Naive thymus-derived CD8-positive, alpha-beta T cell (primary cell): ENCODE measurements at regions not wholly inside any gene's neighbourhood (a gene's known extent, or its start where the extent isn't known, plus 50 kb on each side); places are given as distances from the start of the nearest gene placed in this dataset.
"Not testable (repeated sequence)": the region's sequence is repeated elsewhere in the genome, so short reads cannot be mapped to it uniquely, and the experiment has no call there.

Source experiments
- ATAC-seq, 2 donors: fragments of 150-1000 bp; cut with Tn5 transposase in 1 of 2; sonication (Bioruptor Pico), chemical (Tn5 transposase) in 1 of 2; 1 replicate in 1 of 2; 2 replicates in 1 of 2; pipeline ENCODE4 v1.10.0; 2021; ENCODE audit warnings: mild to moderate bottlenecking in 2 of 2, moderate library complexity in 2 of 2
- POLR2A ChIA-PET: fragments of 350-600 bp; sonication (Branson Sonifier 250); formaldehyde crosslinking; loops from one replicate; lab custom pipeline; 2021; ENCODE audit warnings: antibody characterized with exemption; lab: Charles Lee
- DNase-seq, 10 donors: peaks; one replicate each; pipeline versions ENCODE4 v3.0.0 to v3.0.0-alpha.2; 2020 to 2022
- H3K27ac Mint-ChIP-seq, 10 donors: one replicate each; pipeline ENCODE4 v1.8.0; 2020 to 2022; ENCODE audit warnings: mild to moderate bottlenecking in 10 of 10, mixed read lengths in 10 of 10, moderate library complexity in 4 of 10, inconsistent platforms in 1 of 10
- H3K27me3 Mint-ChIP-seq, 5 donors: one replicate each; pipeline ENCODE4 v1.8.0; 2021 to 2022; ENCODE audit warnings: mixed read lengths in 5 of 5
- H3K36me3 Mint-ChIP-seq, 3 donors: one replicate each; pipeline ENCODE4 v1.8.0; 2020 to 2022; ENCODE audit warnings: mixed read lengths in 3 of 3, mild to moderate bottlenecking in 2 of 3, inconsistent platforms in 1 of 3
- H3K4me1 Mint-ChIP-seq, 4 donors: one replicate each; pipeline ENCODE4 v1.8.0; 2021 to 2022; ENCODE audit warnings: mixed read lengths in 4 of 4
- H3K4me3 Mint-ChIP-seq, 10 donors: one replicate each; pipeline ENCODE4 v1.8.0; 2020 to 2022; ENCODE audit warnings: mild to moderate bottlenecking in 10 of 10, mixed read lengths in 10 of 10, moderate library complexity in 6 of 10, inconsistent platforms in 1 of 10
- H3K9me3 Mint-ChIP-seq, 9 donors: one replicate each; pipeline ENCODE4 v1.8.0; 2020 to 2022; ENCODE audit warnings: mixed read lengths in 9 of 9, mild to moderate bottlenecking in 3 of 9, inconsistent platforms in 1 of 9, moderate library complexity in 1 of 9

DNA sequence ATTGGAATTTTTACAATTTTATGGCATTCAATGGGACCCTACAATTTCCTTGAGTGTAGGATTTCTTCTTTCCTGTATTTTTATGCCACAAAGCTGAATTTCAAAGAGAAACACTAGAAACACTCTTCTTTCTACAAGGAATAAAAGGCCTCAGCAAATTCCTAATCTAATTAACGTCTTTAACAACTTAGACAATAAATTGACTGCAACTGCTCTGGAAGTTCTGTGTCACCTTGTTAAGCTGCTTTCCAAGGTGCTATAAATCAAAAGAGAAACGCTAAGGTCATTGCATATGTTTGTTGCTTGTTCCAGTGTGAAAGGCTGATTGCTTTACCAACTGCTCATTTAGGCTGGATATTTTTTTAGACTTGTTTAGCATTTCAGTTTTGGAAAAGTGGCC, 182.2 kb downstream of the POLR1F start:
- no peaks in the 10 kb centered on the region for H3K36me3 Mint-ChIP-seq
- H3K4me1 Mint-ChIP-seq = no peaks in the 10 kb centered on the region
- ATAC-seq (no peak), DNase-seq (no peak)
- H3K27ac Mint-ChIP-seq = no peak overlapping the region
- H3K9me3 Mint-ChIP-seq = peaks cover 0 to 6% (median 0%) of the 10 kb centered on the region in 9 donors
- POLR2A ChIA-PET = no interaction called here
- H3K4me3 Mint-ChIP-seq = no peak overlapping the region
- peaks cover 0 to under 1% (median 0%) of the 10 kb centered on the region in 5 donors for H3K27me3 Mint-ChIP-seq

DNA sequence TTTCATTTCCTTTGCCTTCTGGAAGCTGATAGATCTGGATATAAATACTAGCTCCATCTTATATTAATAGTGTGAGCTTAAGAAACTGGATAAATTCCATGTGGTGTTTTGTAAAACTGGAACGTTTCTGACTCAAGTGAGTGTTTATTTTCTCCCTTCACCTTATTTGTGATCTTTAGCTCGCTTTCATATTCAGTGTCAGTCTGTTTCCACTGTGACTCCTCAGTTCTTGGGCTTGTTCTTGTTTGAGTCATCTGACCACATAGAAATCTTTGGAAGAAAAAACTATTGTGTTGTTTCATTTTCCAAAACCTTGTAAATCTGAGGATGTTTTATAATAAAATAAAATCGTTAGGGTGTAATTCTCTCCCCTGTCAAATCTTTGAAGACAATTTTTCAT, 186.4 kb downstream of the POLR1F start:
- peaks cover 0 to 18% (median 2%) of the 10 kb centered on the region in 9 donors for H3K9me3 Mint-ChIP-seq
- no peaks in the 10 kb centered on the region for H3K36me3 Mint-ChIP-seq
- no peak for DNase-seq
- no peaks in the 10 kb centered on the region for H3K27me3 Mint-ChIP-seq
- no peak overlapping the region for H3K27ac Mint-ChIP-seq
- H3K4me1 Mint-ChIP-seq = no peaks in the 10 kb centered on the region
- no peak overlapping the region for H3K4me3 Mint-ChIP-seq
- POLR2A ChIA-PET = no interaction called here
- ATAC-seq = no peak

DNA sequence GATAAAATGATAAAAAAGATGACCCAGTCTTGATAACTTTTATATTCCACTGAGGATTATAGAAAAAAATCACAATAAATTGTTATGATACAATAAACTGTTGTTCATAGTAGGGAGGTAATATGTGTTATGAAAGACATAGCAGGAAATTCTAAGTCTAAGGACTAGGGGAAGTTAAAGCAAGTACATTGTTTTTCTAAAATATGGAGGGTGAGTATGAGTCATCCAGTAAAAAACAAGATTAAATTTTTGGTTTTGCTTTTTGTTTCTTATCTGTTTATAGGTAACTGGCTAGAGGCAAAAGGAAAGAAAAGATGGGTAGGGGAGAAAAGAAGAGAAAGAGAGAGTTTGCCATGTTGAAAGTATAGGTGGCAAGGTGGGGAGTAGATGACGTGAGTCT, 188.4 kb downstream of the POLR1F start:
- DNase-seq (no peak), ATAC-seq (no peak)
- Mint-ChIP-seq H3K4me1 (no peaks in the 10 kb centered on the region), H3K36me3 (no peaks in the 10 kb centered on the region), H3K27me3 (no peaks in the 10 kb centered on the region), H3K27ac (no peak overlapping the region), H3K9me3 (peaks cover 0 to 18% (median 2%) of the 10 kb centered on the region in 9 donors), H3K4me3 (no peak overlapping the region)
- POLR2A ChIA-PET = no interaction called here

DNA sequence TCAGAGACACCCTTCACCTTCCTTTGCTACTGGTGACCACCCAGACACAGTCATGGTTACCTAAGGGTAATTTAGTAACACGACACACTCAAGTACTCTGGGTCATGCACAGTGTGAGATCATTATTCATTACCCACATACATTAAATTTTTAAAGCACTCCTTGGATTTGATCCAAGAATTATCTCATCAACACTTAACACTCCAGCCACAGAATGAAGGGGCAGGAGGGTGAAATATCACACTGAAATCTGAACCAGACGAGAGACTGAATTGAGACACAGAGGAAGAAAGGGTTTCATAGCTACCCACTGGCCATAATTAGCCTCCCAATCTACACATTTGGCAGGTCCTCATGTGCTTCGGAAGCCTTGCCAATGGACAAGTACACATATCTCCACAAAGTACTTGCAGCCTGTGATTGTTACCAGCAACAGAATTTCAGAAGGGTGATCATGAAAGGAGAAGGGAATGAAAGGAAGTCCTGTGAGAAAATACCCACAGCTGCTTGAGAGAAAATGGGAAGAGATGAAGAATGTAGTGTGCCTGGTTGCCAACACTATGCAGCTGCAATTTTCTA, 189.3 kb downstream of the POLR1F start:
- Mint-ChIP-seq H3K4me3 (no peak overlapping the region), H3K36me3 (no peaks in the 10 kb centered on the region), H3K27me3 (no peaks in the 10 kb centered on the region), H3K4me1 (no peaks in the 10 kb centered on the region), H3K27ac (no peak overlapping the region), H3K9me3 (peaks cover 0 to 18% (median 2%) of the 10 kb centered on the region in 9 donors)
- POLR2A ChIA-PET = no interaction called here
- ATAC-seq = no peak
- no peak for DNase-seq

DNA sequence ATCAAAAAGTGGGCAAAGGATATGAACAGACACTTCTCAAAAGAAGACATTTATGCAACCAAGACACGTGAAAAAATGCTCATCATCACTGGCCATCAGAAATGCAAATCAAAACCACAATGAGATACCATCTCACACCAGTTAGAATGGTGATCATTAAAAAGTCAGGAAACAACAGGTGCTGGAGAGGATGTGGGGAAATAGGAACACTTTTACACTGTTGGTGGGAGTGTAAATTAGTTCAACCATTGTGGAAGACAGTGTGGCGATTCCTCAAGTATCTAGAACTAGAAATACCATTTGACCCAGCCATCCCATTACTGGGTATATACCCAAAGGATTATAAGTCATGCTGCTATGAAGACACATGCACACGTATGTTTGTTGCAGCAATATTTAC, 191.3 kb downstream of the POLR1F start:
- H3K27me3 Mint-ChIP-seq, H3K36me3 Mint-ChIP-seq, H3K27ac Mint-ChIP-seq, DNase-seq, ATAC-seq, POLR2A ChIA-PET, H3K4me3 Mint-ChIP-seq, H3K4me1 Mint-ChIP-seq: not testable (repeated sequence)
- H3K9me3 Mint-ChIP-seq = peaks cover 0 to 18% (median 2%) of the 10 kb centered on the region in 9 donors

DNA sequence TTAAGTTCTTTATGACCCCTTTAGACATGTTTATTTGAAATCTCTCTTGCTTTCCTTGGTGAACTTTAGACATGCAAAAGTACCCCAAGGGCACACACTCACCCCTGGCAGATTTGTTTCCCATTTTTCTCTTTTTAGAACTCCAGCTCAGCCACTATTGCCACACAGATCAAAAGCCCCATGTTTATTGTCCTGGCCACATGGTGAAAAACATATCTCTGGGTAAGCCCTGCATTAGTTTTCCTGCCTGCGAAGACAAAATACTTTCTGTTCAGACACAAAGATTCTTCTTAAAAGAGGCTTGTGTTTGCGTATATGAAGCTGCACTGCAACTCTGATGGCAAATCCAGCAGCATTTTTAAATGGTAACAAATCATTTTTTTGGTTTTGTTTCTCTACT, 200.0 kb downstream of the POLR1F start:
- no peak overlapping the region for H3K4me3 Mint-ChIP-seq
- H3K27ac Mint-ChIP-seq = no peak overlapping the region
- peaks cover 0 to 5% (median 2%) of the 10 kb centered on the region in 9 donors for H3K9me3 Mint-ChIP-seq
- H3K27me3 Mint-ChIP-seq = no peaks in the 10 kb centered on the region
- DNase-seq = no peak
- H3K4me1 Mint-ChIP-seq = no peaks in the 10 kb centered on the region
- H3K36me3 Mint-ChIP-seq = no peaks in the 10 kb centered on the region
- POLR2A ChIA-PET = no interaction called here
- no peak for ATAC-seq

DNA sequence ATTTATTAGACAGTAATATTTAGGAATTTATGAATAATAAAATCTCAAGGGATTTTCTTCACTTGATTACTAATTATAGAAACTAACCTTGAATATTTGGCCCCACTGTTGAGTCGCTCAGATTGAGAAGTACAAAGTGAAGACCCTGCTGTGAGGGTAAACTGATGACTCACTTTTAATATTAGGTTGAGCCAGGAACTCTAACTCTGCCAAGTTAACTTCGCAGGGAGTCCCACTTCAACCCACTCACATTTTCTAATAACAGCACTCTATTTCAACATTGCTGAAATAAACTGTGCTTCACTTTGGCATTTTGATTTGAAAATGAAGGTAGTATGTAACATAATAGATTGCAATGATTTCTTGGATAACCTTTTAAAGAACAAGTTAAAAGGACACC, 200.7 kb downstream of the POLR1F start:
- Mint-ChIP-seq H3K9me3 (peaks cover 0 to 5% (median 2%) of the 10 kb centered on the region in 9 donors), H3K4me3 (no peak overlapping the region), H3K4me1 (no peaks in the 10 kb centered on the region), H3K27ac (no peak overlapping the region), H3K36me3 (no peaks in the 10 kb centered on the region), H3K27me3 (no peaks in the 10 kb centered on the region)
- DNase-seq (no peak), ATAC-seq (no peak)
- POLR2A ChIA-PET = no interaction called here

DNA sequence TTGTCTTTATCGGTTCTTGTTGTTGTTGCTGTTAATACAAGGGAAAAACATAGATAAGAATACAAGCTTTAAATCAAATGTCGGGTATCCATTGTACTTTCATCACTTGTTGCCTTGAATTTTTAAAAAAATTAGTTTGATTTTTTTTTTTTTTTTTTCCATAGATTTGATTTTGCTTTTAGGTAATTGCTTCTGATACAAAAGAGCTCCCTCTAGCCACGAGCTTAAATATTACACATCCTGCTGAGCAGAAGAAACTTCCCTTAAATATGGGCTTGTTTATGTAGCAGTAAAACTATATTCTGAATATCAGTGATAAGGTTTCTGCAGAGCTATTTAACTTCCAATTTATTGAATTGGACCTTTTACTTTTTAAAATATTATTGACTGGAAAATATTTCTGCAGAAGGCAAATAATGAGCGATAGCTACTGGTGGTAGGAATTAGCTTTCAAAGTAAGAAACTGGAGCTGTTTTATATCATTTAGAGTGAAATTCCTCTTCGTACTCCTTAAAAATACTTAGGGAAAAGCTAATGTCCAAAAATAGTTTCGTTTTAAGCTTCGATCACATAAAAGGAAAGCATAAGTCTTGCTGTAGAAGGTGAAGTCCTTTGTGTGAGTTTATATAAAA, 216.9 kb downstream of the POLR1F start:
- H3K27ac Mint-ChIP-seq = no peak overlapping the region
- no peaks in the 10 kb centered on the region for H3K4me1 Mint-ChIP-seq
- DNase-seq (no peak), ATAC-seq (no peak)
- H3K36me3 Mint-ChIP-seq = no peaks in the 10 kb centered on the region
- H3K4me3 Mint-ChIP-seq = no peak overlapping the region
- no peaks in the 10 kb centered on the region for H3K27me3 Mint-ChIP-seq
- H3K9me3 Mint-ChIP-seq = peaks cover 0 to 4% (median 0%) of the 10 kb centered on the region in 9 donors
- POLR2A ChIA-PET = no interaction called here

DNA sequence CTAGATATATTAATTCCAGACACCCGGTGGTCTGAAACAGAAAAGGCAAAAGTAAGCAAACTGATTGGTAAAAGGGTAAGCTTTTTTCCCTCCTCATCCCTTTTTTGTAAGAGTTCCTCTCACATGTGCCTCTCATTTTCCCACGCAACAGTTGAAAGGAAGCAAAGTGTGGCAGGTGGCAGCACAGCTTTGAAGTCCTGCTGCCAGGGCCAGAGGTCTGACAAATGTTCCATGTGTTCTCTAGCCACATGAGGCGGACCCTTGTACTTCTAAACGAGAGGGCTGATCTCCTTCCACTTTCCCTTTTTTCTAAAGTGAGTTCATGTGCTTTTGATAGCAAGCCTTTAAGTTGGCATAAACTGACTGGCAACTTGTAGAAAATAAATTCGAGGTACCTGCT, 217.5 kb downstream of the POLR1F start:
- Mint-ChIP-seq H3K36me3 (no peaks in the 10 kb centered on the region), H3K4me1 (no peaks in the 10 kb centered on the region), H3K9me3 (peaks cover 0 to 9% (median 0%) of the 10 kb centered on the region in 9 donors), H3K27me3 (no peaks in the 10 kb centered on the region), H3K4me3 (no peak overlapping the region), H3K27ac (no peak overlapping the region)
- POLR2A ChIA-PET = no interaction called here
- no peak for DNase-seq
- ATAC-seq = no peak

DNA sequence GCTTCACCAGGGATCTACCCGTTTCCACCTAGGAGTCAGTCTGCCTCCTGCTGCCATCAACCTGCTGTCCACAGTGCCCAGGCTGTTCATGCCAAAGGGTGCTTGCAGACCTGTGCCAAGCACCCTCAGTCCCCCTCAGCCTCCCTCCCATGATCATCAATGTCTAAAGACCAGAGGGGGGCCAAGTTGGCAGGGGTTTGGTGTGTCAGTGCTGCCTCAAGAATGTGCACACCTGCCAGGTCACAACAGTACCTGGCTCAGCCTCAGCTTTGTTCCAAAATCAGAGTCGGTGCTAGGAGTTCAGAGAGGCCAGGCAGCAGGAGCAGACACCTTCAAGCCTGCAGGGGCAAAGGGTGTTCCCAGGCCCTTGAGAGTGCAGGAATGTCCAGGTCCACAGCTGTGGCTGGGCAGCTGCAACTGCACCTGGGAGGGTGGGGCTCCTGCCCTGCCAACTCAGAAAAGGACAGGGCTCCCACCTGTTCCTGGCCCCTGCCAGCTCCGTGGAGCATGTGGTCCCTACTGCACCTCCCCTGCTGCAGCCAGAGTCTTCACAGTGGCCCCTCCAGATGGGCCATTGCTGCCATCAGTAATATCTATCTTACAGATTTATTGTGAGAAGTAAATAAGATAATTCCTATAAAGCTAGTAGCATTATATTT, 219.5 kb downstream of the POLR1F start:
- H3K9me3 Mint-ChIP-seq = peaks cover 0 to 9% (median 0%) of the 10 kb centered on the region in 9 donors
- no peak overlapping the region for H3K27ac Mint-ChIP-seq
- H3K4me3 Mint-ChIP-seq = no peak overlapping the region
- DNase-seq (no peak), ATAC-seq (no peak)
- H3K4me1 Mint-ChIP-seq = no peaks in the 10 kb centered on the region
- no peaks in the 10 kb centered on the region for H3K27me3 Mint-ChIP-seq
- no peaks in the 10 kb centered on the region for H3K36me3 Mint-ChIP-seq
- POLR2A ChIA-PET = no interaction called here

DNA sequence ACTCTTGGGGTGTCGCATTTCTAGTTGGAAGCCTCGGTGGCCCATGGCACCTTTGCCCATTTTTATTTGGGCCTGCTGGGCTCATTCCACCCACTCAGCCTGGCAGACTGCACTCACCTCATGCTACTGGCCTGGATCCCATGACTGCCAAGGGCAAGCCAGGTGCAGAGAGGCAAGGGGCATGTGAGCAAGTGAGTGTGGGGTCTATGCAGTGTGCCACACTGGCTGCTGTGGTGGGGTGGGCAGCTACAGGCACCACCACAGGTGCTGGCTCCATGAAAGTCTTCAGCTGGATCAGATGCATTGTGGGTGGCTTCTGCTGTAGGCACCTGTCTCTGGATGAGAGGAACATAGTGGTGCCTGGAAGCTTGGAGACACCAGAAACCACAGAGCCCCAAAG, 220.8 kb downstream of the POLR1F start:
- Mint-ChIP-seq H3K9me3 (peaks cover 0 to 9% (median 0%) of the 10 kb centered on the region in 9 donors), H3K27ac (no peak overlapping the region), H3K36me3 (no peaks in the 10 kb centered on the region), H3K4me3 (no peak overlapping the region), H3K4me1 (no peaks in the 10 kb centered on the region), H3K27me3 (no peaks in the 10 kb centered on the region)
- POLR2A ChIA-PET = no interaction called here
- ATAC-seq (no peak), DNase-seq (no peak)

DNA sequence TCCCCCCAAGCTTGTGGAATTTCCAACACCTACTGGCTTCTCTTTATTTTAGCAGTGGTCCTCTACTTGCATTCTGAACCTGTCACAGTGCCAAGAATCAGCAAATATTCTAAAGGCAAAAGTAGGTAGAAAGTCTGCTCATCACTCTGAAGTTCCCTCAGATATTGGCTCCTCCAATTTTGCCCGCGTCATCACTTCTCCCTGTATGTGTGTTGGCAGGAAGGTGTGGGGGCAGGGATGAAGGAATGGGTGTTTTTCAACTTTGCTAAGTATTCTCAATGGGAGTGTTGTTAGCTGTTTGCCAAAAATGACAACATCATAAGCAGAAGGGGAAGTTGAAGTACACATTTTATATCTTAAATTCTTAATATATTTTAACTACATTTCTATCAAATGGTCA, 226.2 kb downstream of the POLR1F start:
- H3K27ac Mint-ChIP-seq = no peak overlapping the region
- POLR2A ChIA-PET = no interaction called here

DNA sequence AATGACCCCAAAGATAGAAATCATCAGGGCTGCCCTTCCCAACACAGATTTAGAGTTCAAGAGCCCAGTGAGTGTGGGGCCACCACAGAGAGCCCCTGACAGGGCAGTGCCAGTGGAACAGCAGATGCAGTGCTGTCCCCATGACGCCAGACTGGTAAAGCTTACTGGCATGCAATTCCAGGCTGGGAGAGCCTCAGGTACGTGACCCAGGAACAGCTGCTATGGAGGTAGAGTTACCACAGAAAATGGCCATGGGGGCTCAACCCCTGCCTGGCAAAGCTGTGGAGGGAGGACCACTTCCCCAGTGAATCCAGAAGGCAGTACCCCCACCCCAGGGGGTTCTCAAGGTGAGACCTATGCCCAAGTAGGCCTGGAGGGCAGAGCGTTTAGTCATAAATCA, 228.5 kb downstream of the POLR1F start:
- Mint-ChIP-seq H3K27me3 (no peaks in the 10 kb centered on the region), H3K9me3 (peaks cover 0 to 14% (median 2%) of the 10 kb centered on the region in 9 donors), H3K36me3 (no peaks in the 10 kb centered on the region), H3K4me3 (no peak overlapping the region), H3K4me1 (no peaks in the 10 kb centered on the region), H3K27ac (no peak overlapping the region)
- POLR2A ChIA-PET = no interaction called here
- ATAC-seq = no peak
- DNase-seq = no peak

More for the DNA sequence above, 226.2 kb downstream of the POLR1F start:
- H3K4me1 Mint-ChIP-seq = no peaks in the 10 kb centered on the region
- DNase-seq = no peak
- no peak for ATAC-seq
- H3K27me3 Mint-ChIP-seq = no peaks in the 10 kb centered on the region
- no peak overlapping the region for H3K4me3 Mint-ChIP-seq
- peaks cover 0 to 23% (median 1%) of the 10 kb centered on the region in 9 donors for H3K9me3 Mint-ChIP-seq
- no peaks in the 10 kb centered on the region for H3K36me3 Mint-ChIP-seq
